Gastrocnemius medialis (tissue), 4 donors: ENCODE measurements at regions not wholly inside any gene's neighbourhood (a gene's known extent, or its start where the extent isn't known, plus 50 kb on each side); places are given as distances from the start of the nearest gene placed in this dataset.

Source experiments
- ATAC-seq, 2 donors: fragments of 150-250 bp; one replicate each; pipeline ENCODE4 v1.9.1; 2016
- DNase-seq, 2 donors: peaks; one replicate each; pipeline ENCODE4 v3.0.0-alpha.2; 2019
- H3K27ac ChIP-seq, 4 donors: fragments of 200-600 bp; sonication (generic); 1 replicate in 1 of 4; 2 replicates in 3 of 4; pipeline ENCODE4 v1.5.1; 2016 to 2018; ENCODE audit warnings: mild to moderate bottlenecking in 2 of 4, moderate library complexity in 1 of 4
- H3K27me3 ChIP-seq, 3 donors: fragments of 200-600 bp; sonication (generic) in 2 of 3; 1 replicate in 1 of 3; 2 replicates in 2 of 3; pipeline versions ENCODE4 v1.5.1 to v1.6.0; 2016 to 2019; ENCODE audit warnings: mild to moderate bottlenecking in 1 of 3, moderate library complexity in 1 of 3
- H3K36me3 ChIP-seq, 2 donors: fragments of 200-600 bp; sonication (generic) in 1 of 2; one replicate each; pipeline ENCODE4 v1.5.1; 2017 to 2018
- H3K4me1 ChIP-seq, 2 donors: fragments of 200-600 bp; sonication (generic) in 1 of 2; one replicate each; pipeline ENCODE4 v1.5.1; 2016 to 2017; ENCODE audit warnings: mild to moderate bottlenecking in 2 of 2
- H3K4me3 ChIP-seq, 4 donors: fragments of 200-600 bp; sonication (generic) in 3 of 4; 1 replicate in 1 of 4; 2 replicates in 3 of 4; pipeline ENCODE4 v1.5.1; 2016 to 2019; ENCODE audit warnings: mild to moderate bottlenecking in 2 of 4
- H3K9me3 ChIP-seq, 3 donors: fragments of 200-600 bp; sonication (generic) in 2 of 3; 1 replicate in 1 of 3; 2 replicates in 2 of 3; pipeline ENCODE4 v1.5.1; 2016 to 2019
- CTCF ChIP-seq, 5 experiments: fragments of 450-650 bp in 3 of 5; fragments of 200-600 bp in 2 of 5; sonication (generic) in 2 of 5; IDR thresholded peaks in 4 of 5; conservative IDR thresholded peaks in 1 of 5; 1 replicate in 4 of 5; 2 replicates in 1 of 5; pipeline ENCODE4 v1.5.1; 2016 to 2019; ENCODE audit warnings: antibody characterized with exemption in 5 of 5, mild to moderate bottlenecking in 3 of 5, moderate library complexity in 3 of 5
- POLR2A ChIP-seq, 2 donors: fragments of 450-650 bp; IDR thresholded peaks; one replicate each; pipeline ENCODE4 v1.6.1; 2017; ENCODE audit warnings: antibody characterized with exemption in 2 of 2, mild to moderate bottlenecking in 2 of 2, moderate library complexity in 2 of 2
- in situ Hi-C, 4 donors: fragments of 200-750 bp; cut with MboI; loops; one replicate each; pipeline versions ENCODE4 v1.15.0 to v1.8.0; 2017; ENCODE audit warnings: low sequenced_read_pairs in 4 of 4
- intact Hi-C: fragments of 100-400 bp; cut with DNase I; formaldehyde crosslinking; loops from one replicate; pipeline ENCODE4 v1.15.1; 2023; ENCODE audit warnings: low total_unique reads

- no peaks in the 10 kb centered on the region for H3K9me3 ChIP-seq
- ATAC-seq, result no peak
- no peak overlapping the region for H3K27ac ChIP-seq
- H3K4me3 ChIP-seq, result no peak overlapping the region
- H3K36me3 ChIP-seq, result no peaks in the 10 kb centered on the region
- H3K4me1 ChIP-seq, result no peaks in the 10 kb centered on the region
- no peak for DNase-seq
- intact Hi-C loops (loop anchor here (10.0 kb wide), 1 partner anchor 1908 kb away; no protein-coding TSS in a partner anchor), in situ Hi-C loops (no loop called here)
- TF ChIP-seq POLR2A (IDR thresholded peaks at IDR 0.05), result no peak
- no peak for TF ChIP-seq CTCF (IDR thresholded peaks at IDR 0.05 in 4 of 5, conservative IDR thresholded peaks at IDR 0.05 in 1 of 5)
- H3K27me3 ChIP-seq, result peaks cover 0 to 3% (median 0%) of the 10 kb centered on the region in 3 donors
Observed at GRCh38 chr1:22326931-22327330, 124.7 kb upstream of the ZBTB40 start.

GRCh38 chr1:22327411-22327810, 124.2 kb upstream of the ZBTB40 start:
- DNase-seq, result no peak
- Histone ChIP-seq H3K9me3 (no peaks in the 10 kb centered on the region), H3K27ac (no peak overlapping the region), H3K36me3 (no peaks in the 10 kb centered on the region), H3K27me3 (peaks cover 0 to 3% (median 0%) of the 10 kb centered on the region in 3 donors), H3K4me1 (no peaks in the 10 kb centered on the region), H3K4me3 (no peak overlapping the region)
- in situ Hi-C loops, result no loop called here
- no peak for ATAC-seq
- no peak for TF ChIP-seq CTCF (IDR thresholded peaks at IDR 0.05 in 4 of 5, conservative IDR thresholded peaks at IDR 0.05 in 1 of 5)
- no peak for TF ChIP-seq POLR2A (IDR thresholded peaks at IDR 0.05)
- intact Hi-C loops, result loop anchor here (10.0 kb wide), 1 partner anchor 1907 kb away; no protein-coding TSS in a partner anchor

- Histone ChIP-seq H3K27me3 (peaks cover 0 to 3% (median 0%) of the 10 kb centered on the region in 3 donors), H3K36me3 (no peaks in the 10 kb centered on the region), H3K4me3 (no peak overlapping the region), H3K27ac (no peak overlapping the region), H3K4me1 (no peaks in the 10 kb centered on the region), H3K9me3 (no peaks in the 10 kb centered on the region)
- no peak for DNase-seq
- TF ChIP-seq POLR2A (IDR thresholded peaks at IDR 0.05), result no peak
- TF ChIP-seq CTCF (IDR thresholded peaks at IDR 0.05 in 4 of 5, conservative IDR thresholded peaks at IDR 0.05 in 1 of 5), result no peak
- no peak for ATAC-seq
- intact Hi-C loops, result loop anchor here (10.0 kb wide), 1 partner anchor 1906 kb away; no protein-coding TSS in a partner anchor
- in situ Hi-C loops, result no loop called here
Observed at GRCh38 chr1:22328331-22329147, 123.1 kb upstream of the ZBTB40 start.

- Histone ChIP-seq H3K27me3 (peaks cover 0 to 3% (median 0%) of the 10 kb centered on the region in 3 donors), H3K9me3 (no peaks in the 10 kb centered on the region), H3K4me3 (no peak overlapping the region), H3K27ac (no peak overlapping the region), H3K4me1 (no peaks in the 10 kb centered on the region), H3K36me3 (no peaks in the 10 kb centered on the region)
- ATAC-seq, result no peak
- in situ Hi-C loops (no loop called here), intact Hi-C loops (loop anchor here (10.0 kb wide), 1 partner anchor 1906 kb away; no protein-coding TSS in a partner anchor)
- DNase-seq, result no peak
- TF ChIP-seq POLR2A (IDR thresholded peaks at IDR 0.05), result no peak
- no peak for TF ChIP-seq CTCF (IDR thresholded peaks at IDR 0.05 in 4 of 5, conservative IDR thresholded peaks at IDR 0.05 in 1 of 5)
Observed at GRCh38 chr1:22329148-22329515, 122.5 kb upstream of the ZBTB40 start.
